K562 (cell line): ENCODE measurements at regions not wholly inside any gene's neighbourhood (a gene's known extent, or its start where the extent isn't known, plus 50 kb on each side); places are given as distances from the start of the nearest gene placed in this dataset.
A peak's percentile ranks its signal among the peaks of the same experiment; 100 is the strongest.

Experiments
- ATAC-seq: fragments of 200-7000 bp; cut with Tn5 transposase; 3 replicates; pipeline ENCODE4 v1.9.1; 2020; ENCODE audit warnings: moderate library complexity
- BruUV-seq: library from RNA; stranded (reverse); fragments of 400-500 nt; replicated peaks from 2 replicates; lab custom pipeline; 2021; lab: Mats Ljungman, UMichigan
- CTCF ChIA-PET: fragments of 300-600 bp; formaldehyde crosslinking; extraction: SDS; loops from one replicate; lab custom pipeline; 2021; ENCODE audit warnings: low intra/inter-chr PET ratio; lab: Yijun Ruan, JAX
- POLR2A ChIA-PET: fragments of 300-600, 350-650 bp; sonication (Branson Sonifier 250); formaldehyde crosslinking; extraction: SDS; loops from one replicate; lab custom pipeline; 2021; ENCODE audit warnings: antibody characterized with exemption, inconsistent platforms; lab: Yijun Ruan, JAX
- DNase-seq, 4 experiments: peaks; one replicate each; pipeline versions ENCODE4 v3.0.0 to v3.0.0-alpha.2; 2011 to 2018; ENCODE audit warnings: low spot score in 3 of 4, mixed read lengths in 3 of 4; ENCODE audit errors: extremely low read depth in 1 of 4
- FAIRE-seq: peaks from 2 replicates; lab custom pipeline; 2011; peaks lifted over from hg19 to GRCh38; lab: Jason Lieb, UNC
- H2AFZ ChIP-seq: 2 replicates; pipeline ENCODE4 v1.6.0; 2011; ENCODE audit warnings: low read depth, low read length, control low read depth, inconsistent platforms
- H3K27ac ChIP-seq: fragments of 200-600 bp; 3 replicates; pipeline ENCODE4 v1.8.0; 2011; ENCODE audit warnings: low read depth, mild to moderate bottlenecking, control low read depth, inconsistent platforms, low read length, moderate library complexity, mixed read lengths; ENCODE audit errors: extremely low read depth
- H3K27me3 ChIP-seq, 2 experiments: fragments of 300-600 bp in 1 of 2; 2 replicates in 1 of 2; 3 replicates in 1 of 2; pipeline versions ENCODE4 v1.6.0 to v1.8.0; 2011; ENCODE audit warnings: inconsistent platforms in 2 of 2, low read length in 2 of 2, mild to moderate bottlenecking in 1 of 2, mixed read lengths in 1 of 2, moderate library complexity in 1 of 2; ENCODE audit not compliant: control insufficient read depth in 2 of 2, insufficient read depth in 2 of 2
- H3K36me3 ChIP-seq: fragments of 300-600 bp; 3 replicates; pipeline ENCODE4 v1.8.0; 2011; ENCODE audit warnings: mild to moderate bottlenecking, low read length, inconsistent platforms; ENCODE audit not compliant: control insufficient read depth, insufficient read depth
- H3K4me1 ChIP-seq, 2 experiments: fragments of 200-600 bp in 1 of 2; replicated peaks in 1 of 2; 2 replicates in 1 of 2; 3 replicates in 1 of 2; pipeline versions ENCODE4 v1.5.1 to v1.8.0; 2011; ENCODE audit warnings: inconsistent platforms in 2 of 2, low read length in 2 of 2, mild to moderate bottlenecking in 1 of 2, mixed read lengths in 1 of 2, moderate library complexity in 1 of 2; ENCODE audit not compliant: control insufficient read depth in 2 of 2, insufficient read depth in 2 of 2
- H3K4me2 ChIP-seq: 2 replicates; pipeline ENCODE4 v1.6.1; 2011; ENCODE audit warnings: low read length, control low read depth, inconsistent platforms, mixed read lengths; ENCODE audit not compliant: insufficient read depth
- H3K4me3 ChIP-seq: fragments of 200-600 bp; sonication (generic), shearing (Covaris generic); 2 replicates; pipeline ENCODE4 v1.5.1; 2016; ENCODE audit warnings: control low read depth, inconsistent platforms
- H3K79me2 ChIP-seq: fragments of 200-600 bp; 3 replicates; pipeline ENCODE4 v1.8.0; 2011; ENCODE audit warnings: low read length, inconsistent platforms; ENCODE audit not compliant: control insufficient read depth, insufficient read depth
- H3K9ac ChIP-seq, 2 experiments: 2 replicates each; pipeline versions ENCODE4 v1.6.0 to v1.6.1; 2011; ENCODE audit warnings: low read depth in 2 of 2, low read length in 2 of 2, control low read depth in 1 of 2, inconsistent platforms in 1 of 2, mild to moderate bottlenecking in 1 of 2, mixed read lengths in 1 of 2; ENCODE audit not compliant: insufficient read depth in 1 of 2
- H3K9me1 ChIP-seq: one replicate; pipeline ENCODE4 v1.6.0; 2011; ENCODE audit warnings: inconsistent platforms, mild to moderate bottlenecking, low read length, moderate library complexity; ENCODE audit not compliant: control insufficient read depth, insufficient read depth
- H3K9me3 ChIP-seq: replicated peaks from 2 replicates; pipeline ENCODE4 v1.5.1; 2011; ENCODE audit warnings: low read depth, low read length, inconsistent platforms; ENCODE audit not compliant: control insufficient read depth, insufficient read depth
- H4K20me1 ChIP-seq: replicated peaks from 2 replicates; pipeline ENCODE4 v1.6.1; 2011; ENCODE audit warnings: low read length, inconsistent platforms, mixed read lengths; ENCODE audit not compliant: control insufficient read depth, insufficient read depth
- PHF20 ChIP-seq: fragments of 450-650 bp; IDR thresholded peaks from 2 replicates; pipeline ENCODE4 v1.6.1; 2018; ENCODE audit not compliant: partially characterized antibody
- SMAD1 ChIP-seq: fragments of 150-350 bp; IDR thresholded peaks from 2 replicates; pipeline ENCODE4 v1.6.1; 2014; ENCODE audit warnings: low read length, low read depth; ENCODE audit not compliant: partially characterized antibody
- SREBF2 ChIP-seq: sonication (generic); formaldehyde crosslinking; IDR thresholded peaks from 2 replicates; pipeline ENCODE4 v1.4.0; 2020; ENCODE audit warnings: mild to moderate bottlenecking, missing genetic modification reagents
- YY1 ChIP-seq, 3 experiments: IDR thresholded peaks; 2 replicates each; pipeline ENCODE4 v1.6.1; 2011; ENCODE audit warnings: low read length in 2 of 3, mild to moderate bottlenecking in 2 of 3, moderate library complexity in 2 of 3, borderline replicate concordance in 1 of 3, control low read depth in 1 of 3, low read depth in 1 of 3; ENCODE audit not compliant: insufficient read depth in 3 of 3, insufficient replicate concordance in 2 of 3, control insufficient read depth in 1 of 3, insufficient read length in 1 of 3; ENCODE audit errors: extremely low read depth in 1 of 3
- ZEB2 ChIP-seq: fragments of 450-650 bp; IDR thresholded peaks from 2 replicates; pipeline ENCODE4 v1.6.1; 2016
- WGBS: fragments of 100-300 bp; shearing (Covaris generic); methylation state at CpG from one replicate; pipeline ENCODE4 v1.1.6; 2016; ENCODE audit warnings: low coverage, mixed read lengths; ENCODE audit not compliant: insufficient coverage; ENCODE audit errors: missing lambda C conversion rate; 5-methylcytosine and 5-hydroxymethylcytosine counted together
- in situ Hi-C: fragments of 300-500 bp; cut with MboI; formaldehyde crosslinking; loops from 4 replicates; pipeline ENCODE4 v1.15.0; 2018; ENCODE audit warnings: inconsistent platforms, mixed read lengths
- intact Hi-C: fragments of 100-400 bp; cut with micrococcal nuclease; formaldehyde crosslinking; loops from 2 replicates; pipeline ENCODE4 v1.14.2; 2022
- TF ChIP-seq, protein P1 (sequence below), 2 experiments: fragments of 450-650 bp; conservative IDR thresholded peaks; 2 replicates each; pipeline ENCODE4 v1.6.1; 2017; ENCODE audit warnings: mild to moderate bottlenecking in 2 of 2, moderate library complexity in 2 of 2
- TF ChIP-seq, protein P2 (sequence below): sonication (generic); formaldehyde crosslinking; IDR thresholded peaks from 2 replicates; pipeline ENCODE4 v1.8.0; 2022; ENCODE audit warnings: mild to moderate bottlenecking, missing genetic modification reagents
- TF ChIP-seq, protein P3 (sequence below): IDR thresholded peaks from 2 replicates; pipeline ENCODE4 v1.6.1; 2011; ENCODE audit warnings: borderline replicate concordance, low read depth, mild to moderate bottlenecking, moderate library complexity, low read length; ENCODE audit not compliant: insufficient read depth, poor library complexity, severe bottlenecking
- TF ChIP-seq, protein P4 (sequence below): sonication (generic); formaldehyde crosslinking; IDR thresholded peaks from 2 replicates; pipeline ENCODE4 v1.8.1; 2023; ENCODE audit warnings: mild to moderate bottlenecking, missing genetic modification reagents

DNA sequence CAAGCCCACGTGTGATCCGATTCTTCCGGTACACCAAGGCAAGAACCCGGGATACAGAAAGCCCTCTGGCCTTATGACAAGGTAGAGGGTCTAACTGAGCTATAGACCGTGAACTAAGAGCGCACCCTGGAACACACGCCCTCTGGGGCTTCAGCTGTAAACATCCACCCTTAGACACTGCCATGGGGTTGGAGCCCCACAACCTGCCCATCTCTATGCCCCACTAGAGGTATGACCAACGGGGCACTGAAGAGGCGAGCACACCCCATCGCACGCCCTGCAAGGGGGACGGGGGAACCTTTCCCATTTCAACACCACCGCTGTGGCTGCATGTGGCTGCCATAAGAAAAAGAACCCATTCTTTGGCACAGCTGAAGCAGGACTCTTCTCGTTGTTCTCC is 1206.0 kb upstream of the TMEM132C start:
- in situ Hi-C loops (no loop called here), intact Hi-C loops (loop anchor here (10.0 kb wide), 1 partner anchor 94 kb away; no protein-coding TSS in a partner anchor)
- H3K27me3 ChIP-seq = no peaks in the 10 kb centered on the region
- peaks cover 7 to 18% of the 10 kb centered on the region in 2 experiments; a peak in 3 of 5 replicates for H3K4me1 ChIP-seq
- FAIRE-seq = no peak
- peak overlapping the region; percentile 65 for H3K4me3 ChIP-seq
- POLR2A ChIA-PET = interaction anchor here (0.6 to 2.6 kb wide), 12 partner anchors 10 to 289 kb away, joined by 3 to 11 read pairs (median 3); no protein-coding TSS in a partner anchor
- peak in 1 of 4 experiments; percentile 51 for DNase-seq
- TSS peak; percentile 67 for BruUV-seq
- peak overlapping the region; percentile 90 to 93 for H3K9ac ChIP-seq
- peaks cover 75% of the 10 kb centered on the region for H3K79me2 ChIP-seq
- peak overlapping the region; percentile 92 for H2AFZ ChIP-seq
- H3K9me1 ChIP-seq = no peaks in the 10 kb centered on the region
- H3K9me3 ChIP-seq = no peaks in the 10 kb centered on the region
- CTCF ChIA-PET = interaction anchor here (0.6 kb wide), 1 partner anchor 82 kb away, joined by 7 read pairs; no protein-coding TSS in a partner anchor
- H3K36me3 ChIP-seq = peaks cover 12% of the 10 kb centered on the region
- 3% methylated on average over 14 of the region's 14 CpGs for WGBS
- peak overlapping the region; percentile 79 for H3K27ac ChIP-seq
- ATAC-seq = peak; percentile 72
- H4K20me1 ChIP-seq = no peaks in the 10 kb centered on the region
- H3K4me2 ChIP-seq = peak overlapping the region; percentile 94
- TF ChIP-seq, protein P1, sequence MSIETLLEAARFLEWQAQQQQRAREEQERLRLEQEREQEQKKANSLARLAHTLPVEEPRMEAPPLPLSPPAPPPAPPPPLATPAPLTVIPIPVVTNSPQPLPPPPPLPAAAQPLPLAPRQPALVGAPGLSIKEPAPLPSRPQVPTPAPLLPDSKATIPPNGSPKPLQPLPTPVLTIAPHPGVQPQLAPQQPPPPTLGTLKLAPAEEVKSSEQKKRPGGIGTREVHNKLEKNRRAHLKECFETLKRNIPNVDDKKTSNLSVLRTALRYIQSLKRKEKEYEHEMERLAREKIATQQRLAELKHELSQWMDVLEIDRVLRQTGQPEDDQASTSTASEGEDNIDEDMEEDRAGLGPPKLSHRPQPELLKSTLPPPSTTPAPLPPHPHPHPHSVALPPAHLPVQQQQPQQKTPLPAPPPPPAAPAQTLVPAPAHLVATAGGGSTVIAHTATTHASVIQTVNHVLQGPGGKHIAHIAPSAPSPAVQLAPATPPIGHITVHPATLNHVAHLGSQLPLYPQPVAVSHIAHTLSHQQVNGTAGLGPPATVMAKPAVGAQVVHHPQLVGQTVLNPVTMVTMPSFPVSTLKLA (conservative IDR thresholded peaks at IDR 0.05) = peak in 1 of 2 experiments; percentile 31; a peak in 1 of 4 replicates
- TF ChIP-seq, protein P2, sequence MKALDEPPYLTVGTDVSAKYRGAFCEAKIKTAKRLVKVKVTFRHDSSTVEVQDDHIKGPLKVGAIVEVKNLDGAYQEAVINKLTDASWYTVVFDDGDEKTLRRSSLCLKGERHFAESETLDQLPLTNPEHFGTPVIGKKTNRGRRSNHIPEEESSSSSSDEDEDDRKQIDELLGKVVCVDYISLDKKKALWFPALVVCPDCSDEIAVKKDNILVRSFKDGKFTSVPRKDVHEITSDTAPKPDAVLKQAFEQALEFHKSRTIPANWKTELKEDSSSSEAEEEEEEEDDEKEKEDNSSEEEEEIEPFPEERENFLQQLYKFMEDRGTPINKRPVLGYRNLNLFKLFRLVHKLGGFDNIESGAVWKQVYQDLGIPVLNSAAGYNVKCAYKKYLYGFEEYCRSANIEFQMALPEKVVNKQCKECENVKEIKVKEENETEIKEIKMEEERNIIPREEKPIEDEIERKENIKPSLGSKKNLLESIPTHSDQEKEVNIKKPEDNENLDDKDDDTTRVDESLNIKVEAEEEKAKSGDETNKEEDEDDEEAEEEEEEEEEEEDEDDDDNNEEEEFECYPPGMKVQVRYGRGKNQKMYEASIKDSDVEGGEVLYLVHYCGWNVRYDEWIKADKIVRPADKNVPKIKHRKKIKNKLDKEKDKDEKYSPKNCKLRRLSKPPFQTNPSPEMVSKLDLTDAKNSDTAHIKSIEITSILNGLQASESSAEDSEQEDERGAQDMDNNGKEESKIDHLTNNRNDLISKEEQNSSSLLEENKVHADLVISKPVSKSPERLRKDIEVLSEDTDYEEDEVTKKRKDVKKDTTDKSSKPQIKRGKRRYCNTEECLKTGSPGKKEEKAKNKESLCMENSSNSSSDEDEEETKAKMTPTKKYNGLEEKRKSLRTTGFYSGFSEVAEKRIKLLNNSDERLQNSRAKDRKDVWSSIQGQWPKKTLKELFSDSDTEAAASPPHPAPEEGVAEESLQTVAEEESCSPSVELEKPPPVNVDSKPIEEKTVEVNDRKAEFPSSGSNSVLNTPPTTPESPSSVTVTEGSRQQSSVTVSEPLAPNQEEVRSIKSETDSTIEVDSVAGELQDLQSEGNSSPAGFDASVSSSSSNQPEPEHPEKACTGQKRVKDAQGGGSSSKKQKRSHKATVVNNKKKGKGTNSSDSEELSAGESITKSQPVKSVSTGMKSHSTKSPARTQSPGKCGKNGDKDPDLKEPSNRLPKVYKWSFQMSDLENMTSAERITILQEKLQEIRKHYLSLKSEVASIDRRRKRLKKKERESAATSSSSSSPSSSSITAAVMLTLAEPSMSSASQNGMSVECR (CRISPR knock-in tag) = 0 out of 2 replicates have a peak, but pooled peaks have one; percentile 33
- TF ChIP-seq, protein P3, sequence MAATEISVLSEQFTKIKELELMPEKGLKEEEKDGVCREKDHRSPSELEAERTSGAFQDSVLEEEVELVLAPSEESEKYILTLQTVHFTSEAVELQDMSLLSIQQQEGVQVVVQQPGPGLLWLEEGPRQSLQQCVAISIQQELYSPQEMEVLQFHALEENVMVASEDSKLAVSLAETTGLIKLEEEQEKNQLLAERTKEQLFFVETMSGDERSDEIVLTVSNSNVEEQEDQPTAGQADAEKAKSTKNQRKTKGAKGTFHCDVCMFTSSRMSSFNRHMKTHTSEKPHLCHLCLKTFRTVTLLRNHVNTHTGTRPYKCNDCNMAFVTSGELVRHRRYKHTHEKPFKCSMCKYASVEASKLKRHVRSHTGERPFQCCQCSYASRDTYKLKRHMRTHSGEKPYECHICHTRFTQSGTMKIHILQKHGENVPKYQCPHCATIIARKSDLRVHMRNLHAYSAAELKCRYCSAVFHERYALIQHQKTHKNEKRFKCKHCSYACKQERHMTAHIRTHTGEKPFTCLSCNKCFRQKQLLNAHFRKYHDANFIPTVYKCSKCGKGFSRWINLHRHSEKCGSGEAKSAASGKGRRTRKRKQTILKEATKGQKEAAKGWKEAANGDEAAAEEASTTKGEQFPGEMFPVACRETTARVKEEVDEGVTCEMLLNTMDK = peak; percentile 34
- TF ChIP-seq YY1 (IDR thresholded peaks at IDR 0.05; ENCODE audit: borderline replicate concordance in 1 of 3, control insufficient read depth in 1 of 3, extremely low read depth in 1 of 3, insufficient read depth in 3 of 3, insufficient read length in 1 of 3, insufficient replicate concordance in 2 of 3, low read depth in 1 of 3, low read length in 2 of 3) = peak in 1 of 3 experiments; percentile 10
- no peak for TF ChIP-seq PHF20
- TF ChIP-seq, protein P4, sequence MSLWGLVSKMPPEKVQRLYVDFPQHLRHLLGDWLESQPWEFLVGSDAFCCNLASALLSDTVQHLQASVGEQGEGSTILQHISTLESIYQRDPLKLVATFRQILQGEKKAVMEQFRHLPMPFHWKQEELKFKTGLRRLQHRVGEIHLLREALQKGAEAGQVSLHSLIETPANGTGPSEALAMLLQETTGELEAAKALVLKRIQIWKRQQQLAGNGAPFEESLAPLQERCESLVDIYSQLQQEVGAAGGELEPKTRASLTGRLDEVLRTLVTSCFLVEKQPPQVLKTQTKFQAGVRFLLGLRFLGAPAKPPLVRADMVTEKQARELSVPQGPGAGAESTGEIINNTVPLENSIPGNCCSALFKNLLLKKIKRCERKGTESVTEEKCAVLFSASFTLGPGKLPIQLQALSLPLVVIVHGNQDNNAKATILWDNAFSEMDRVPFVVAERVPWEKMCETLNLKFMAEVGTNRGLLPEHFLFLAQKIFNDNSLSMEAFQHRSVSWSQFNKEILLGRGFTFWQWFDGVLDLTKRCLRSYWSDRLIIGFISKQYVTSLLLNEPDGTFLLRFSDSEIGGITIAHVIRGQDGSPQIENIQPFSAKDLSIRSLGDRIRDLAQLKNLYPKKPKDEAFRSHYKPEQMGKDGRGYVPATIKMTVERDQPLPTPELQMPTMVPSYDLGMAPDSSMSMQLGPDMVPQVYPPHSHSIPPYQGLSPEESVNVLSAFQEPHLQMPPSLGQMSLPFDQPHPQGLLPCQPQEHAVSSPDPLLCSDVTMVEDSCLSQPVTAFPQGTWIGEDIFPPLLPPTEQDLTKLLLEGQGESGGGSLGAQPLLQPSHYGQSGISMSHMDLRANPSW (CRISPR knock-in tag) = no peak
- no peak for TF ChIP-seq ZEB2
- no peak for TF ChIP-seq SREBF2
- no peak for TF ChIP-seq SMAD1
